GM04503 (cell line): ENCODE measurements at regions not wholly inside any gene's neighbourhood (a gene's known extent, or its start where the extent isn't known, plus 50 kb on each side); places are given as distances from the start of the nearest gene placed in this dataset.
"Not testable (repeated sequence)": the region's sequence is repeated elsewhere in the genome, so short reads cannot be mapped to it uniquely, and the experiment has no call there.

Source experiments
- DNase-seq: peaks from one replicate; pipeline ENCODE4 v3.0.0-alpha.2; 2012; ENCODE audit warnings: low read depth

GRCh38 chr2:166641516-166641915 is 147.5 kb upstream of the SCN7A start:
- not testable (repeated sequence) for DNase-seq

DNA sequence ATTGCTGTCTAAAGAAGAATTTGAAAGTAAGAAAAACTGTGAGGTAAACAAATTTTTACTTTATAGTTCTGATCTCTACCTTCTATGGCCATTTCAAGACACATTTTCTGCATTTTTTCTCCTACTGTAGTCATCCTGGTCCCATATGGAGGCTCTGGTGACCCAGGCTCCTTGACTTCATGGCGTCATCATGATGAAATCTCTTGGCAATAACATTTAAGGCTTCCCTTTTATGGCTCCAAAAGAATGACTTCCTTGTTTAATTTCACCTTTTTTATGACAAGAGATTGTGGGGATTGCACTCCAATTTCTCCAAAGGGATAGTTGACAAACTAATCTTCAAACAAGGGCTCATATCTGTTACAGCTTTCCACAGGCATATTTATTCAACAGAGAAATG is 143.0 kb upstream of the SCN7A start:
- no peak for DNase-seq

DNA sequence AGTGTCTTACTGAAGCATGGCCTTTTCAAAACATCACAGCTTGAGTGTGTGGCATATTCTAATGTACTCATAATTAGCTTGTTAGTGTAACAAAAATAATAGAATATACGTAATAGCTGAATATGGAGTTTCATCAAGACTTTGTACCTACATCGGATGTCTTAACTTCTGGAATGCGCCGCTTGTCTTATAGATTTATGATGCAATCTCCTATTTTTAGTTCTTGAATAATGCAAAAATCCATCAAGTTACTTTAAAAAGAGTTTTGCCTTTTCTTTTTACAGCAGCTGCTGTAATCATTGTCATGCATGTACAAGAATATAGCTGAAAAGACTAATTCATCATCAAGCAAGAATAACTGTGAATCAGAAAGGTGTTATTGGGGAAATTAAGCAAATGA is 140.7 kb upstream of the SCN7A start:
- DNase-seq: no peak

DNA sequence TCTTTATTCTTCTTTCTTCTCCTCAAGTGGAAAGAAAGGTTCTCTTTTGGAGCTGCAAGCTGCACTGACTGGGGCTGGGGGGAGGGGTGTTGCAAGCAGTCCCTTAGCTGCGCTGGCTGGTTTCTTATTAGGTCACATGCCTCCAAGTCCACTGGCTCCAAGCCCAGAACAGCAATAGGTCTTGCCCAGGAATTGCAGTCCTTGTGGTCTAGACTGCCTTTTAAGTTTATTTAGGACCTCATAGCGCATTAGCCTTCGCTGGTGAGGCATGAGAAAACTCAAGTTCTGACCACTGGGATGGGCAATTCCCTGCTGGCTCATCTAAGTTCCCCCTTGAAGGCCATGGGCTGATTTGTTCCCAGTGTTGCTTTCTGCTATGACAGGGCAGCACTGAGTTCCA is 138.6 kb upstream of the SCN7A start:
- DNase-seq: no peak

GRCh38 chr2:166628478-166629136 is 134.6 kb upstream of the SCN7A start:
- DNase-seq: no peak

DNA sequence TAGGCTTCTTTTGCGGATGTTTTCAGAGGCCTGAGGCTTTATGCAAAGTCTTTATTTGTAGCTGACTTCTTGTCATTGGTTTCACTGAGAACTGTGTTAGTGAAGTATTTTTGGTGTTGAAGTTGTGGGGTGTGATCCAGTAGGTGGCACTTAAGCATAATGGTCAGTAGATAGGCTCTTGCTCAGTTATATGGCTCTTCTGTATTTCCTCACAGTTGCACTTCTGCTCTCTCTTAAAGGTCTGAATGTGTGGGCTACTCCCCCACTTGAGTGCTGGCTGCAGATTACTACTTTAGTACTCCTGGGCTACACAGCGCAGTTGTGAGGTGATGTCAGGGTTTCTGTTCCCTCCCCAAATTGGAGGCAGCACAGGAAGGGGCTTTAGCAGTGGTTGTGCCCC is 133.8 kb upstream of the SCN7A start:
- no peak for DNase-seq

GRCh38 chr2:166625670-166626069 is 131.6 kb upstream of the SCN7A start:
- no peak for DNase-seq

DNA sequence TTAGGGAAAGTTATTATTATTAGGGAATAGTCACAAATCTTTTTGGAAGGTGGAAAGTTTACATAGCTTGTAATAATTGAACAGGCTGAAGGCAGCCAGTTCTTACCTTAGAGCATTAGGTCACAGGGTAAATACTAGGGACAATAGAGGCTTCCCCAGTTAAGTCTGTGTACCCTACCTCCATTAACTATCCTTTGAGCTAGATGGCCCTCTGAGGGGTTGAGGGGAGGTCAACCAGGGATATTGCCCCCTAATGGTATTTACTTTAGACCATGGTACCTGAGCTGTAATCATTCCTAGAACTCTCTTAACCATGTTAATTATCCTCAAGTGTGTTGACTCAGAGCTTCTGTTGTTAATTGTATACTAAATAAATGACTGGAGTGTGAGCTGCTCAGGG is 120.5 kb upstream of the SCN7A start:
- DNase-seq: no peak

- DNase-seq: no peak
Measured at GRCh38 chr2:166614029-166614428, 120.0 kb upstream of the SCN7A start.

DNA sequence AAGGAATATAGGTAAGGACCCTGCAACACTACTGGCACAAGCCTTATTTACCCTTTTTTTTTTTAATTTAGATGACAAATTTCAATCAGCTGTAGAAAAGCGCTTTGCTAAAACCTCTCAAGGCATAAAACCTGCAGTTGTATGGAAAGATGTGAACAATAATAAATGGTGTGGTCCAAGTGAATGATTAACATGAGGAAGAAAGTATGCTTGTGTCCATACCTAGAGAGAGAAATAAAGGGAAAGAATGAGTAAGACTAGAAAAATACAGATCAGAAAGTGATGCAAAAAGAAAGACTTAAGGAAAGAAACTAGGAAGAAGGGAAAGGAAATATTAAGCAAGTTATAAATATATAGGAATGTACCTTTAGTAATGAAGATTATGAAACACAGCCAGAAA is 119.2 kb upstream of the SCN7A start:
- DNase-seq: no peak

DNA sequence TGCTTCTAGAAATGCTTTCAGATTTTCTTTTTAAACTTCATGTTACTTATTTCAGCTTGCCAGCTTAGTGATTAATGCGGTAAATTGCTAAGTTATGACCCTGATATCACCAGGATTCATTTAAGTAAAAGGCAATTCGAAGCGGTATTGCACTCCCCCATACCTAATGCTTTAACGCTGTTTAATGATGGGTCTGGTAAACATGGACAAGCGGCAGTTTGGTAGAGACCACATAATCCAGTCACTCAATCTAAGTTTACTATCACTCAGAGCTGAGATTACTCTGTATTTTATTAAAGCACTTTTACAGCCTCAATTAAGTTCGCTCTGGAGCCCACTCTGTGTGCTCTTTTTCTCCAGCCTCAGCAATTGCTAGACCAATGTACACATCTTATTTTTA is 118.2 kb upstream of the SCN7A start:
- DNase-seq: no peak

DNA sequence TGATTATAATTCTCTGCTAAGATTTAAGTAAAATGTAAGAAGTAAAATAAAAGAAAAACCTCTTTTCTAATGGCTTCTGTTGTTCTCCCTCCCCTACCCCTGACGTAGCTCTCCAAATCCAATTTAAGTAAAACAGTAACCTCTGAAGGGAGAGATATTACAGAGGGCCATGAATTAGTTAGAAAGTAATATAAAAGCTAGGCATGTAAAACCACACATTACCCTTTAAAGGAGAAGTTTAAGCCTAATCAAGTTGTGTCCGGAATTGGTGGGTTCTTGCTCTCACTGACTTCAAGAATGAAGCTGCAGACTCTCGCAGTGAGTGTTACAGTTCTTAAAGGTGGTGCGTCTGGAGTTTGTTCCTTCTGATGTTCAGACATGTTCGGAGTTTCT is 116.9 kb upstream of the SCN7A start:
- DNase-seq: no peak

GRCh38 chr2:166610180-166610912 is 116.3 kb upstream of the SCN7A start:
- no peak for DNase-seq

DNA sequence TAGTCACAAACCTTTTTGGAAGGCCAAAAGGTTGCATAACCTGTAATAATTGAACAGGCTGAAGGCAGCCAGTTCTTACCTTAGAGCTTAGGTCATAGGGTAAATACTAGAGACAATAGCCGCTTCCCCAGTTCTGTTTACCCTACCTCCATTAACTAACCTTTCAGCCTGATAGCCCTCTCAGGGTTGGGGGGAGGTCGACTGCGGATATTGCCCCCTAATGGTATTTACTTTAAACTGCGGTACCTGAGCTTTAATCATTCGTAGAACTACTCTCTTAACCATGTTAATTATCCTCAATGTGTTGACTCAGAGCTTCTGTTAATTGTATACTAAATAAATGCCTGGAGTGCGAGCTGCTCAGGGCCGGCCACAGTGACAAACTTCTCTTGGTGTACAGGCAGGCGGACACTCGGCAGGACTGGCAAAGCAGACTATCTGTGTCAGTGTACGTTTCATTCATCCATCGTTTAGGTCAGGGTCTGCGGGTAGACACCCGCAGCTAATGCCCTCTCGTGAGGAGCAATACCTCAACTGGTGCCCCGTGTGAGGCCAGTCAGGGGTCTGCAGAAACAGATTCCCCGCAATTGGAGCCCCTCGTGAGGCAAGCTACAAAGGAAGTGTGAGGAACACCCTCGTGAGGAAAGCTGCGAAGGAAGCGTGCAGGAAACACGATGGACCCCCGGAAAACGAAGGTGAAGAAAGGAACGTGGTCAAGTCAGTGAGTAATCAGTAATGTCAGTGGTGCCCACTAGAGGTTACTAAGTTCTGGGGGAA is 115.3 kb upstream of the SCN7A start:
- DNase-seq: no peak

DNA sequence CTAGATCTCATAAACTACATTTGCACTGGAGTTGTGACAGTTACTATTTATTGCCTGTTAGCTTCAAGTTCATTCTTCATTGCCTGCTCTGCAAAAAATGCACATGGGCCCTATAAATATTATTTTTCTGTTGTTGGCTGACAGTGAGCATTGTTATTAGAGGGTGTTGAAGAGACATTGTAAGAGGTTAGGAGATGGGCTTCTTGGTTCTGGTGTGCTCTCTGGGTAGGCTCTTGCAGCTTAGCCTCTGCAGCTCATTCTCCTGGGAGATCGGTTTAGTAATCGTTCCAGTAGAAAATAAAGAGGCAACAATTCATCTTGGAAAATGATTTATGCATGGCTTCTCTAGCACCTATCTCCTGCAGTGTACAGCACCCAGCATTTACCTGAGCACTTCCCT is 113.8 kb upstream of the SCN7A start:
- DNase-seq: no peak

DNA sequence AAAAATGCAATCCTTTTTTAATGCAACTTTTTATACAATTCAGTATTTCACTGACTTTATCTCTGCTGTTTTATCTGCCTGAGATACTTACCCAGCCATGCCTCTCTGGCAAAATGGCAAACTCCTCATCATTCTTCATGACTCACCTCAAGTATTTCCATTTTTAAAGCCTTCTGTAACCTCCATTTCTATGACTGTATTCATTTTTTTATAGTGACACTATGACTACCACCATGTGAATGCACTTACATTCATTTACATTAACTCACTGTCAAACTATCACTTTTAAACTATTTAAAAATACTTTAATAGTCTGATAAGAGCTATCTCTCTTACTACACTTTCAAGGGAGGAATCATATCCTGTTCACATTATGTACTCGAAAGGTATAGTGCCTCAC is 99.4 kb upstream of the SCN7A start:
- DNase-seq: peak; percentile 4

DNA sequence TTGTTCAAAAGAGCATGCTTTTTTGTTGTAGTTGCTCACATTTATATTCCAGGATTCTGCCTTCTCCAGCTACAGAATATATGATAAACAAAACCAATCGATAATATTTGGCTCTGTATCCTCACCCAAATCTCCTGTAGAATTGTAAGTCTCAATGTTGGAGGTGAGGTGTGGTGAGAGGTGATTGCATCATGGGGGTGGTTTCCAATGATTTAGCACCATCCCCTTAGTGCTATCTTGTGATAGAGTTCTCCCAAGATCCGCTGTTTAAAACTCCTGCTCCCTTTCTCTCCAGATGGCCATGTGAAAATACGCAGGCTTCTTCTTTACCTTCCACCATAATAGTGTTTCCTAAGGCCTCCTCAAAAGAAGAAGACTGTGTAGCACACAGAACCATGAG is 98.7 kb upstream of the SCN7A start:
- DNase-seq: no peak

DNA sequence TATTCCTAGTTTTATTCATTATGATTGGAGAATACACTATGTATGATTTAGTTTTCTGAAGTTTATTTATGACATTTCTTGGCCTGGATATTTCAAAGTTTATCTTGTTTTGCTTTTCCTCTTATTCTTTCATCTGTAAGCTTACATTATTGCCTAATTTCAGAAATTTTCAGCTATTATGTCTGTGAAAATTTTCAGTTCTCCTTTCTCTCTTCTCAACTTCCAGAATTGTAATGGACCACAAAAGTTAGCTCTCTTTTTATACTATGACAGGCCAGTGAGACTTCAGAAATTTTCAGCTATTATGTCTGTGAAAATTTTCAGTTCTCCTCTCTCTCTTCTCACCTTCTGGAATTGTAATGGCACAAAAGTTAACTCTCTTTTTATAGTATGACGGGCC is 97.2 kb upstream of the SCN7A start:
- no peak for DNase-seq

GRCh38 chr2:166573391-166573790 is 79.3 kb upstream of the SCN7A start:
- DNase-seq: no peak

DNA sequence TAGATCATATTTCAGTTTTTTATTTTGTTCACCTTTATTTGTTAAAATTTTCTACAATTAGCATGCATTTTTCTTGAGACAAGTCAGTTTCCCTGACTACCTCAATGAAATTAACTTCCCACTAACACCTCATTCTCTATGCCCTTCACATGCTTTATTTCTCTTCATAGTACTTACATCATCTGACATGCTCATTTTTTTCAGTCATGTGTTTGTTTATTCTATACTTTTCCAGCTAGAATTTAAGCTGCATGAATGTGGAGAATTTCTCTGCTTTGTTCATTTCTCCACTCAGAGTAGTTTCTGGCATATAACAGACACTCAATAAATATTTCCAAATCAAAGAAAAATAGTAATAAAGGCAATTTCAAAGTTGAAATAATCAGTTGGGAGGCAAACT is 78.9 kb upstream of the SCN7A start:
- DNase-seq: no peak

DNA sequence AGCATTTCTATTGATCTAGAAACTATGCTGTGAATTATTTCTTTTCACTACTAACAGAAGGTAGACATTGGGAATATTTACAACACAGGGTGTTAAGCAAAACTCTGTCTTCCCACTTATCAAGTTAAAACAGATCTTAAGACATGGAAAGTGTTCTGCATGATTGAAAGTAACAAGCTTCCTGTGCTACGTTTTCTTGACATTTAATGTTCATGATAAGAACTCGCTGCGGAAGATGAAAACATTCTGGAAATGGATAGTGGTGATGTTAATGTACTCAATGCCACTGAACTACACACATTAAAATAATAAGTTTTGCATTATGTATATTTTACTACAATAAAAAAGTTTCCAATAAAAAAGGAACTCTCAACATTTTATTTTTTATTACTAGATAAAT is 74.4 kb upstream of the SCN7A start:
- no peak for DNase-seq

DNA sequence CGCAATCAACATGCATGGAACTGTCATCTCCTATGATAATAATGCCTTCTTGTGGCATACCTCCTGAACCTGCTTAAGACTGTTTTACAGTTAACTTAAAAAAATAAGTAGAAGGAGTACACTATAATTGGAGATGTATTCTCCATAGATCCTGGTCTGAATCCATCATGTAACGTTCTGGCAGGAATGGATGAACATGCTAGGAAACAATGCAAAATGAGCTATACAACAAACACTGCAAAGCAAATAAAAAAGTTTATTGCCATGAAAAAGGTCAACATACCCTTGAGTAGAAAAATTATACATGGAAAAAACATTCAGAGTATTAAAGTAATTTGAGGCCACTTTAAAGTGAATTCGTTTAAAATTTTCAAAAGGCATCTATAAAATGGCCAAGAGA is 71.5 kb upstream of the SCN7A start:
- DNase-seq: no peak

- DNase-seq: no peak
Measured at GRCh38 chr2:166563894-166564293, 69.8 kb upstream of the SCN7A start.
